GM18861 (cell line): ENCODE measurements at regions not wholly inside any gene's neighbourhood (a gene's known extent, or its start where the extent isn't known, plus 50 kb on each side); places are given as distances from the start of the nearest gene placed in this dataset.

Source experiments
- ATAC-seq: cut with Tn5 transposase; IDR thresholded peaks from one replicate; pipeline ENCODE4 v1.9.1; 2021; ENCODE audit not compliant: unreplicated experiment

DNA sequence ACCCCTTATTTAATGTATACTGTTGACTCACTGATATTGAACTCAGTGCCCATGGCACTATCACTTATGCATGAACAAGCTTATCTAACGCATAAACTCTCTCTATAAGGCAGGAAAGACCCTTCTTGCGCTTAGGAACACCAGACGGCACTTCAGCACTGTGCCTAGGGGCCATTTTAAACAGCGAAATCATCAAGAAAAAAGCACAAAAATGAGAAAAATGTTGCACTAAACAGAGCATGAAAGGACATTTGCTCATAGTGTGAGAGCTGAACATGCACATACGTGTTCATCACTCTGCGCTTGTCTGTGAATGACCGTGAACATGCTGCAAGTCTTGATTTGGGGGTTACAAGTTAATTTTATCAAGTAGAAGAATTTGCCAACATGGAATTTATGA lies 109.6 kb downstream of the WDR11 start:
- ATAC-seq, result no peak

DNA sequence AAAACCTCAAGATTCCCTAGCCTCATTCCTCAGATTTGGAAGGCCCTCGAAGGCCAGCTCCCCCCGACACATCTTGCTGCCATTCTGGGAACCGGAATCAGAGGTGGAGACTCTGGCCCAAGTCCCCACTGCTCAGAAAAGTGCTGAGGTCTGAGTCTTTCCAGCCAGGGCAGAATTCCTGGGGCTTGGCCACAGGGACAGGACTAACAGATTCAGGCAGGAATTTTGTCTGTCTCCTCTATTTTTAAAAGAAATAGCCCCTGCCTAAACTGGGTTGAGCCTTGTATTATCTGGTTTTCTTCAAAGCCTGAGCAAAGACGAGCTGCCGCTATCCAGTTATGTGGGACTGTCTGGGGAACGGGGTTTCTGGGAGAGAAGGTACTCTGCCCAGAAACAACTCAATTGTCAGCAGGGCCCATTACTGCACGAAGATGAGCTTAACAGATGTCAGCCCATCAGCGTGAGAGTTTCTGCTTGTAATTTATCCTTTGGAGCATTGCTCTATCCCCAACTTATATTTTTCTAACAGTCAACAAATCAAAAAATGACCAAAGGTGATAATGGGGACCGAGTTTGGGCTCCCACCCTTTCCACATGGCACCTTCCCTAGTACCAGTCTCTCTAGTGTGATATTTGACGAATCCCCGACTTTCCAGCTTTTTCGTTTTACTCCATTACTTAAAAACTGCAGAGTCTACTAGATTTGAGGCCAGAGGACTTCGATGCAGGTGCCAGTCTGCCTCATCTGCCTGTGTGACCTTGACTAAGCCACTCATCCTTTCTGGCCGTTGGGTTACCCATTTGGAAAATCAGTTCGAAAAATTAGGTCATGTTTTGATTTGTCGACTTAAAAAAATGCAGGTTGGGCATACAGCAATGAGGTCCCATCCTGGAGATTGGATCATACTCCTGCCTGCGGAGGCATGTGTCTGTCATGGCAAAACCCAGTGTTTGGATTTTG lies 110.9 kb downstream of the WDR11 start:
- ATAC-seq, result no peak

GRCh38 chr10:120962756-120963593 lies 111.8 kb downstream of the WDR11 start:
- no peak for ATAC-seq

DNA sequence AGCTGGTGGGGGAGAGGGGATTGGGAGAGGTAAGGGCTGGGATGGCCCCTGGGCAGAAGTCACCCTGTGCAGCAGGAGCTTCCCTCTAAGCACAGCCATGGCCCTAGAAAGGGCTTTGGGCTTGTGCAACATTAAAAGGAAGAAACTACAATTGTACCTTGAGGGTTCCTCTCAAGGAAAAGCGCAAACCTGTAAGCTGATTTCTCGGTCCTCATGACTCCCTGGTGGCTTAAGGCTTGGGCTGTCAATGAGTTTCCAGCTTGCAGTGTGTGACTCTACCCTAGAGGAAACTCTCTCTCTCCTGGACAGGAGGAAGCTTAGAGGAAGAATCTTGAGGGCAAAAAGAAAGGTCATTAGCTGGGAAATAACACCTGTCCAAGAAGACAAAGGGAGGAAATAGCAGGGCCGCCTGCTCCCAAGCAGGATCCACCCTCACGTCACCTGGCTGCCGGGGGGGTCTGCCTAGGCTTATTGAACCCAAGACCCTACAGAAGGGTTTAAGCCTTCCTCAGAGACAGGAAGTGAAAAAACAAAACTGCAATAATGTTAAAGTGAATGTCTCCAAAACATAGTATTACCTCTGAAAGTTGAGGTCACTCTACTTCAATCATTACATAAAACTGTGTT lies 112.5 kb downstream of the WDR11 start:
- no peak for ATAC-seq

DNA sequence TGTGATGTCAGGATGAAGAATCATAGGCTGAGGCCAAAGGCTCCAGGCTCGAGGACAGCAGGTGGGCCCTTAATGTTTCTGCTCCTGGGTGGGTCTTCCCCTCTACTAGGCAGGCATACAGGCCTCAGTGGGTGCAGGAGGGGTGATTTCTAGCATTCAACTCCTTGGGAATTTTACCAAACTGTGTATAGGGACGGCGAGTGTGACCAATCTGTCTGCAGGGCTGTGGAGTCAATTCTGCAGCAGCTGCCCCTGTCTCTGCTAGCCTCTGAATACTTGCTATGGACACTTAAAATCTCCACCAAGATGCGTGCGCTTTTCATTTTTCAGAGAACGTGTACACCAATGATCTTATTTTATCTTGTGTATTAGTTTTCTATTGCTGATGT lies 115.5 kb downstream of the WDR11 start:
- ATAC-seq, result no peak

DNA sequence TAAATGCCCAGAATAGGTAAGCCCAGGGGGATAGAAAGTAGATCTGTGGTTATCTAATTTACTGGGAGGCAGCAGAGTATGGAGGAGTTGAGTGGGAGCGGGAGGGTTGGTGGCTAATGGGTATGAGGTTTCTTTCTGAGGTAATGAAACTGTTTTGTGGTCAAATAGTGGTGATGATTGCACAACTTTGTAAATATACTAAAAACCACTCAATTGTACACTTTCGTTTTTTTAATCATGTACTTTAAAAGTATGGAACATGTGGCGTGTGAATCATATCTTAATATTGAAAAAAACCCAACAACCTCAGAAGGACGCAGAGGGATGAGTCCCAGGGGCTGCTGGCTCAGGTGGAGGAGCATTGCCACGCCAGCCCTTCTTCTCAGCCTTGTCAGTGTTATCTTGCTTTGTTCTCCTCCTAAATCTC lies 118.1 kb downstream of the WDR11 start:
- peak; percentile 73 for ATAC-seq

GRCh38 chr10:120970595-120971529 lies 119.7 kb downstream of the WDR11 start:
- ATAC-seq, result no peak

DNA sequence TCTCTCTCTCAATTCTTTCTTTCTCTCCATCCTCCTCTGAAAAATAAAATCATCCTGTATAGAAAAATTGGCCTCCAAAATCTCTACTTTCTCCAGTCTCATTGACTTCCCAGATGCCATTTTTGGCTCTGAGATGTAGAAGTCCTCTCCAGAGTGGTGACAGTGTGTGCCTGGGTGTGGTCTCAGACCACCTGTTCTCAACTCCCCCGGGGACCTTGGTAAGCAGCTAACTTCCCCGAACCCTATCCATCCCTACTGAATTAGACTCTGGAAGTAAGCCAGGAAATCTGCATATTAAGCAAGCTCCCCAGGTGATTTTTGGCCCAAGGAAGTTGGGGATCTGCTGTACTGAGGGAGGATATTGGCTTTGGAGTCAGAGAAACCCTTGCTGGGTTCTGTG lies 120.5 kb downstream of the WDR11 start:
- no peak for ATAC-seq

GRCh38 chr10:120972259-120972658 lies 121.1 kb downstream of the WDR11 start:
- ATAC-seq, result no peak

DNA sequence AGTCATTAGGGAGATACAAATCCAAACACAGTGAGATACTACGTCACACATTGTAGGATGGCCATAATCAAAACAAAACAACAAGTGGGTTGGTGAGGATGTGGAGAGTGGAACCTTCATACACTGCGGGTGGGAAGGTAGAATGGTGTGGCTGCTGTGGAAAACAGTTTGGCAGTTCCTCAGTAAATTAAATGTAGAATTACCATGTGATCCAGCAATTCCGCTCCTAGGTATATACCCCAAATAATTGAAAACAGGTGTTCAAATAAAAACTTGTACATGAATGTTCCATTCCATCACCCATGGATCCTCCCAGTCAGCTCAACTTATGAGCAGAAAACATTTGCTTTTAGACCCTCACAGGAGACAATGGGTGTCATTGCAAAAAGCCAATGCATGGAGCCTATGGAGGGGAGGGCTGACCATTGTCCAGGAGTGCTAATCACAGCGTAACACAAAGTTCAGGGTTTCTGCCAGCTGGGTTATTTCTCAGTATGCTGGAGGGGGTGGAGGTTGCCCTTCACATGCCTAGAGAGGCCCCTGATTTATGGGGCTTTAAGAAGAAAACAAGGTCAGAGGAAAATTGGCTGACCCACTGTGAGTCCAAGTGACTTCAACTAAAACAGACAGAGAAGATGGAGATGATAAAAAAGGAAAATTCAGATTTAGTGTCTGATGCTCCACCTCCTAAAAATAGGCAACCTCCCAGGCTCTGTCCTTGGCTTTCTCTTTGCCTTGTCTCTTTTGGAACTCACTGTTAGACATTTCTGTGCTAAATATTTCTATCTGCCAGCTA lies 124.1 kb downstream of the WDR11 start:
- no peak for ATAC-seq

DNA sequence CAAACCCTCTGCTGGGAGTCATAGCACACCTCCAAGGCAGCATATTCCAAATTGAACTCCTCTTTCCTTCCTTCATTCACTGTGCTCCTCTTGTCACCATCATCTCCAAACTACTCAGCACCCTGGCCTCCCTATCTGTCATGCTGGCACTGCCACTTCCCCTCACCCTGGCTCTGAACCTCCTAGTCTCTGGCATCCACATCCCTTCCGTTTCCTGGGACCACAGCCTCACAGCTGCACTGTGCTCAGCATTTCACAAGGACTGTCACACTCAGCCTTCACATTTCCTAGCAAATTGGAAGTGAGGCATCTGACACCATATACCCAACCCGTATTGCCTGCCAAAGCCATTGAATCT lies 124.7 kb downstream of the WDR11 start:
- no peak for ATAC-seq

GRCh38 chr10:120977897-120978296 lies 126.7 kb downstream of the WDR11 start:
- ATAC-seq, result no peak

- ATAC-seq, result no peak
These were observed 127.6 kb downstream of the WDR11 start for GRCh38 chr10:120978589-120979252.

GRCh38 chr10:120979435-120980278 lies 128.5 kb downstream of the WDR11 start:
- ATAC-seq, result no peak

DNA sequence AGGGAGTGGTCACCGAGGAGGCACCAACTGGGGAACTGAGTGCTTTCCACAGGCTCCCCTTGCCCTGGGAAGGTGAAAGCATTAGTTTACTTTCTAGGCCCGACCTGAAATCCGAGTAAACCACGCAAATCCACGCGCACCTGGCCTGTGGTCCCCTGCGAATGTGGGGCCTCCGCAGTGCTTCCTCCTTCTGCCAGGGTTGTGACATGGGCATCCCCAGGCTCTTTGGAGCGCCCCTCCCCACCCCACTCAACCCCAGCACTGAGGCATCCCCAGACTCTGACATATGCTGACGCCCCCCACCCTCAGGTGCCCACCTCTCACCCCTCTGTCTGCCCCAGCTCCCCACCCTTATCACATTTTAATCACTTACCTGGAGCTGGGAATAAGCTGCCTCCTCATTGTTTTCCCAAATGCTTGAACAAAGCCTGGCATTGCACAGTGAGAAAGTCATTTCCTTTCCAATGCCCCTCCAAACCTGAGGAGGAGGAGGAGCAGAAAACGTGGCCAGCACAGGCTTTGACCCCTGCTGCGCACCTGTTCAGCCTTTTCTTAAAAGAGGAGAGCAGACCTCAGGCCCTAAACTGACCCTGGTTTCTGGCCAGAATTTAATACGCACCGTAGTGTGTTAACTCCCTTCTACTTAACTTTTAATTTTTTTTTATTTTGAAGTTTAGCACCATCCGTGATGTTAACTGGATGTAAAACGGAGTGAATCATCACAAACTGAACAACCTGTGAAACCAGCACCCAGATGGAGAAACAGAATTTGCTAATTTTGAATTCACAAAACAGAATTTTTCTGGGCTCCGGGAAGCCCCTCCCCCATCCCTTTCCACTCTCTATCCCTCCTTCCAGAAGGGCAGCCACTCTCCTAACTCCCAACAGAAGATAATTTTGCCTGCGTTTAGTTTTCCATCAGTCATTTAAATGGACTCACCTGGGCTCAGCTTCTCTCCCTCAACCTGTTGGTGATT lies 129.4 kb downstream of the WDR11 start:
- no peak for ATAC-seq

- no peak for ATAC-seq
These were observed 130.6 kb downstream of the WDR11 start for GRCh38 chr10:120981601-120982391.
